Mammary epithelial cell (primary cell): ENCODE measurements at regions not wholly inside any gene's neighbourhood (a gene's known extent, or its start where the extent isn't known, plus 50 kb on each side); places are given as distances from the start of the nearest gene placed in this dataset.

Source experiments
- EZH2 ChIP-seq: IDR thresholded peaks from 2 replicates; pipeline ENCODE4 v1.6.1; 2012; ENCODE audit warnings: low read length, inconsistent platforms, borderline replicate concordance
- TF ChIP-seq, protein P1 (sequence below), 2 donors: IDR thresholded peaks in 1 of 2; conservative IDR thresholded peaks in 1 of 2; 2 replicates each; pipeline ENCODE4 v1.5.1; 2011 to 2012; ENCODE audit warnings: inconsistent platforms in 2 of 2, low read length in 2 of 2, mild to moderate bottlenecking in 2 of 2, control low read depth in 1 of 2, low read depth in 1 of 2; ENCODE audit not compliant: insufficient read depth in 1 of 2; ENCODE audit errors: extremely low read depth in 1 of 2

- TF ChIP-seq, protein P1, sequence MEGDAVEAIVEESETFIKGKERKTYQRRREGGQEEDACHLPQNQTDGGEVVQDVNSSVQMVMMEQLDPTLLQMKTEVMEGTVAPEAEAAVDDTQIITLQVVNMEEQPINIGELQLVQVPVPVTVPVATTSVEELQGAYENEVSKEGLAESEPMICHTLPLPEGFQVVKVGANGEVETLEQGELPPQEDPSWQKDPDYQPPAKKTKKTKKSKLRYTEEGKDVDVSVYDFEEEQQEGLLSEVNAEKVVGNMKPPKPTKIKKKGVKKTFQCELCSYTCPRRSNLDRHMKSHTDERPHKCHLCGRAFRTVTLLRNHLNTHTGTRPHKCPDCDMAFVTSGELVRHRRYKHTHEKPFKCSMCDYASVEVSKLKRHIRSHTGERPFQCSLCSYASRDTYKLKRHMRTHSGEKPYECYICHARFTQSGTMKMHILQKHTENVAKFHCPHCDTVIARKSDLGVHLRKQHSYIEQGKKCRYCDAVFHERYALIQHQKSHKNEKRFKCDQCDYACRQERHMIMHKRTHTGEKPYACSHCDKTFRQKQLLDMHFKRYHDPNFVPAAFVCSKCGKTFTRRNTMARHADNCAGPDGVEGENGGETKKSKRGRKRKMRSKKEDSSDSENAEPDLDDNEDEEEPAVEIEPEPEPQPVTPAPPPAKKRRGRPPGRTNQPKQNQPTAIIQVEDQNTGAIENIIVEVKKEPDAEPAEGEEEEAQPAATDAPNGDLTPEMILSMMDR (conservative IDR thresholded peaks at IDR 0.05 in 1 of 2, IDR thresholded peaks at IDR 0.05 in 1 of 2; ENCODE audit: extremely low read depth in 1 of 2, insufficient read depth in 1 of 2, low read depth in 1 of 2, low read length in 2 of 2) = no peak
- TF ChIP-seq EZH2 = no peak
Measured at GRCh38 chr18:58807766-58808165, 56.9 kb upstream of the ZNF532 start.
